ENCODE measurements at regions not wholly inside any gene's neighbourhood (a gene's known extent, or its start where the extent isn't known, plus 50 kb on each side); places are given as distances from the start of the nearest gene placed in this dataset.
"Not testable (repeated sequence)": the region's sequence is repeated elsewhere in the genome, so short reads cannot be mapped to it uniquely, and the experiment has no call there.

DNA sequence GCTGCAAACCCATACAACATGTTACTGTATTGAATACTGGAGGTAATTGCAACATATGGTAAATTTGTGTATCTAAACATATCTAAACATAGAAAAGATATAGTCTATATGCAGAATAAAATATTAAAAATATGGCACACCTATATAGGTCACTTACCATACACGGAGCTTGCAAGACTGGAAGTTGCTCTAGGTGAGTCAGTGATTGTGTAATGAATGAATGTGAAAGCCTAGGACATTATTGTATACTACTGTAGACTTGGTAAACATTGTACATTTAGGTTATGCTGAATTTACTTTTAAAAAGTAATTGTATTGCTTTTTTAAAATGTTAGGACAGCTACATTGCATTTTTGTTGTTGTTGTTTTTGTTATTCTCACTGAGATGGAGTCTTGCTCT is 968.8 kb downstream of the TLE1 start:
- POLR2A ChIA-PET = no interaction called here
- CTCF ChIA-PET = no interaction called here

DNA sequence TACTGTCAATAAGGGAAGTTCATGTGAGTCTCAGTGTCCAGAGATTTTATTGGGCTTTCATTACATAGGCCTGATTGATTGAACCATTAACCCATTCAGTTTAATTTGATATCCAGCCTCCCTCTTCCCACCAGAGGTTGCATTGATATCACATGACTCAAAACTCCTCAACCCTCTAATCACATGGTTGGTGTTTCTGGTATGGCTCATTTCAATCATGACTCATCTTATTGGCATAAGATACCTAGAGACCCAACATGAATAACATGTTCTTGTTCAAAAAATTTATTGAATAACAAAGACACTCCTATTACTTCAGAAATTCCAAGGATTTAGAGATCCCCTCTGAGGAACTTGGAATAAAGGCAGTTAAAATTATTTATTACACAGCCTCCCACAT is 982.2 kb downstream of the TLE1 start:
- ChIA-PET CTCF (no interaction called here), POLR2A (no interaction called here)

DNA sequence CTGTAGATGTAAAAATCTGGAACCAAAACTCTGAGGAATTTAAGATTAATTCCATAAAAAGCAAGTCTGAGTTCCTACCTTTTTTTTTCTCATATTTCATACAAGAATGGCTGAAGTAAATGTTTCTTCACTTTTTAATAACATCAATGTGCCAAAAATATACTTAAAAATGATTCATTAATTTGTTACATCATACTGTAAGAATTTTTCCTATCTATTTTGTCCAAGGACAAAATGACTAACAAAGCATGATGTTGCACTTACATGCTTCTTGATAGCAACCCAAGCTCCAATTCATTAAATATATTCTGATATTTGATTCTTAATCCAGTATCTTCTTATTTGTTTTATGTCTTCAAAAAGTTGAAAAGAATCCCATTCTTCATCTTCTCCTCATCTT is 988.3 kb downstream of the TLE1 start:
- ChIA-PET CTCF (interaction anchor here (0.8 kb wide), 1 partner anchor 312 kb away, joined by 3 read pairs; no protein-coding TSS in a partner anchor), POLR2A (no interaction called here)

DNA sequence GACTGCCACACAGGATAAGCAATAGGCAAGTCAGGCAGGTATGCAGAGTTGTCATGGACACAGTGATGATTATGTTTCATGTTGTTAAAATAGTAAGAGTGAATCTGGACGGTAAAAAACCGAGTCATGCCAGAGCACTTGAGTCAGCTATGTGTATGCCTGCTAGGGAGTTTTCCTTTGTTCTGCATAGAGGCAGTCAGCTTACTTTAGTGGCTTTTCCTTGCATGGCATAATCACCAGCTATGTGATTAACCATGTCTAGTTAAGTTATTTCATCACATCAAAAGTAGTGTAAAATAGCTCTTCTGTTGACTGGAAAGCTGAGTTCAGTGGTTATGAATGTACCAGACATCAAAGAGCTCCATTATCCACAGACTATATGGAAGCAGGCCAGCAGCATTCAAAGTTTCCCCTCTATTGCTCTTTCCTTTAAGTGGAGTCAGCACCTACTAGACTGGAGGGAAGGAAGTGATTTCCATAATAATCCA is 989.8 kb downstream of the TLE1 start:
- POLR2A ChIA-PET = no interaction called here
- CTCF ChIA-PET = no interaction called here

DNA sequence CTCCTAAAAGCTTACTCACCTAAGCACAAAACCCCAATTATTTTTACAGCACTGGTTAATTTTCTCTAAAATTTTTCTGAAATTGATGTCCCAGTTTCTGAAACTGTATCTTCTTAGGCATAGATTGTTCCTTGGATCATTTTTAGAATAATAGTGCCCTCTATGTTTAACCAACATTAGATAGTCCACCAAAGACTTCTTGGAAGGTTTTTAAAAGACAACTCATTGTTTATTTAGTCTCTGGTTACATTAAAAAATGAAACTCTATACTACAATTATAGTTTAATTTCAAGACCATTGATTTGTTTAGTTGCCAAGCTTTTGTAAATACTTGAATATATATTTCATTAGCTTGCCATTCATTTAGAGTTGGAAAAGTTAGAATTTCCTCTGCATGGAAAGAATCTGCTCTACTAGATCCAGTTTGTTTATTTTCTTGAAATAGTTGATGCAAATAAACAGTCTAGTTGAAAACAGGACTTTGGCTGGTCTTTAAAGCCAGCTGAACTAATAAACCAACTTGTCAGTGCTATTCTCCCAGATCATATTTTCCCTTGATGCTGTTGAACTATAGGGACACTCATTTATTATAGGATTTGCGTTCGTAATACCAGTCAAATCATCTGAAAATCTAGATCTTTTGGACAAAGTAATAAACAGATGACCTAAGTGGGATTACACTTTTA is 990.5 kb downstream of the TLE1 start:
- CTCF ChIA-PET = no interaction called here
- POLR2A ChIA-PET = no interaction called here

DNA sequence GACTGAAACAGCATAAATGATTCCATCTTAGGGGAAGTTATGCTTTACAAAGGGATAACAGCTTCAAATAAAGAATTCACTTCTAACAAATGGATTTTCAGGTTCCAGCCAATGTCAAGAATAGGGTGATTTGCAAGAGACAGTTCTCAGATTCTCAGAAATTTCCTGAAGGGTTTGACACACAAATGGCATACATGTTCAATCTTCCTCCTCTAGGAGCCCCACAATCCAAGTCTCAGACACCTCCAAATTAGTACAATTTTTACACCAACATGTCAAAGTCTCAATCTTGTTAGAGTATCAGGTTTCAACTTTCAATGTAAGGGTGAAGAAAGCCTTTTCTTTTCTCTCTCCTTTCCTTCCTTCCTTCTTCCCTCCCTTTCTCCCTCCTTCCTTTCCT is 996.6 kb downstream of the TLE1 start:
- POLR2A ChIA-PET = no interaction called here
- CTCF ChIA-PET = no interaction called here

DNA sequence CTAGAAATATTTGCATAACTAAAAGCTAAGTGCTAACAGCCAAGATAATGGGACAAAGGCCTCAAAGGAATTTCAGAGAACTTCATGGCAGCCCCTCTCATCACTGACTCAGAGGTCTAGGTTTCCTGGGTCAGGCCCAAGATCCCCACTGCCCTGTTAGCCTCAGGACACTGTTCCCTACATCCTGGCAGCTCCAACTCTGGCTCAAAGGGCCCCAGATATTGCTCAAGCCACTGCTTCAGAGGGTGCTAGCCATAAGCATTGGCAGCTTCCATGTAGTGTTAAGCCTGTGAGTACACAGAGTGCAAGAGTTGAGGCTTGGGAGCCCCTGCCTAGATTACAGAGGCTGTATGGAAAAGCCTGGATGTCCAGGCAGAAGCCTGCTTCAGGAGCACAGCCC is 998.1 kb downstream of the TLE1 start:
- CTCF ChIA-PET = no interaction called here
- POLR2A ChIA-PET = no interaction called here

DNA sequence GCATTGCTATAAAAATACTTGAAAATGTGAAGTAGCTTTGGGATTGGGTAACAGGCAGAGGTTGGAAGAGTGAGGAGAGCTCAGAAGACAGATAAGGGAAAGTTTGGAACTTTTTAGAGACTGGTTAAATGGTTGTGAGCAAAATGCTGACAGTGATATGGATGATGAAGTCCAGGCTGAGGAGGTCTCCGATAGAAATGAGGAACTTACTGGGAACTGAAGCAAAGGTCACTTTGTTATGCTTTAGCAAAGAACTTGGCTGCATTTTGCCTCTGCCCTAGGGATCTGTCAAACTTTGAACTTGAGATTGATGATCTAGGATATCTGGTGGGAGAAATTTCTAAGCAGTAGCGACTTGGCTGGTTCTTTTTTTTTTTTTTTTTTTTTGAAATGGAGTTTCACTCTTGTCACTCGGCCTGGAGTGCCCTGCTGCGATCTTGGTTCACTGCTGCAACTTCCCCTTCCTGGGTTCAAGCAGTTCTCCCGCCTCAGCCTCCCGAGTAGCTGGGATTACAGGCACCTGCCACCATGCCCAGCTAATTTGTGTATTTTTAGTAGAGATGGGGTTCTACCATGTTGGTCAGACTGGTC is 998.9 kb downstream of the TLE1 start:
- CTCF ChIA-PET = no interaction called here
- POLR2A ChIA-PET = no interaction called here

DNA sequence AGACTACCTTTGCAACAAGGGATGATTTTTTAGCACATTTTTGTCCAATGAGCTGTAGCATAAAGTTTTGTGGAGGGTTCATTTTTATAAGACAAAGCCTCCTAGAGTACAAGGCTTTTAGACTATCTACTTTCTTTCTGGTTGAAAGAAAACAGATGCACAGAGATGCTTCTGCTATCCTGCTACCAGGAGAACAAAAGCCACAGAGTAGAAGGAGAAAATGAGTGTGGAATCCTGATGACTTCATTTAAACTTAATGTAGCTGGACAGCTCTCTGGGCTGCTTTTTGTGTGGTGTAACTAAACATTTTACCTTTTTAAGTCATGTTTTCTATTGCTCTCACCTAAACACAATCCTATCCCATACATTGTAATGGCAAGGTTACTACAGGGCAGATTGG is 1009.4 kb downstream of the TLE1 start:
- POLR2A ChIA-PET = no interaction called here
- CTCF ChIA-PET = no interaction called here

DNA sequence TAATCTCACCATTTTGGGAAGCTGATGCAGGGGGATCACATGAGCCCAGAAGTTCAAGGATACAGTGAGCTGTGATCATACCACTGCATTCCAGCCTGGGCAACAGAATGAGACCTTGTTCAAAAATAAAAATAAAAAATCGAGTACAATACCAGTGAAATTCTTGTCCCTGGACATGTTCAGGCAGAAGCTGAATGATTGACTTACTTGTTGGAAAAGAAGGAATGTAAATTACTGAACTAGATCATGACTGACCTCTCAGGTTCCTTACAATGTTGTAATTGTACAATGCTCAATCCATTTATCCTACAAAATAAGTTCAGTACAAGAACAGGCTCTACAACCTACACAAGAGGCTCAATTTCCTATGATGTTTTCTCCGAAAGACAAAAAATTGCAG is 1010.4 kb downstream of the TLE1 start:
- ChIA-PET POLR2A (no interaction called here), CTCF (no interaction called here)

DNA sequence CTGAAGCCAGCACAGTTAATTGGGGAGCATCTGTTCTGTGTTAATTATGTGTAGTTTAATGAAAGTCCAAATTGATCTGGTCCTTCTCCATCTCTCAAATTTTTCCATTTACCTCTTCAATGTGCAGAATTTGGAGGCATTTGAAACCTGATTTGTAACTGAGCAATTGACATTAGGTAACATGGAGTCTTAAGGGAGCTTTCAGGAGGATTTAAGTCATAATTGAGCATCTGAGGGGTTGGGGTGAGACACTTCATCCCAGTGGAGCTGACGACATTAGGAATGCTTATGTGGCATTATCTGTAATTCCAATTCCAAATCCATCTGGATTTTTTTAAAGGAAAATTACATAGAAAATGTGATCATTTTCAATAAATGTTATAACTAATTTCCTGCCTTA is 1015.9 kb downstream of the TLE1 start:
- CTCF ChIA-PET = no interaction called here
- POLR2A ChIA-PET = no interaction called here

DNA sequence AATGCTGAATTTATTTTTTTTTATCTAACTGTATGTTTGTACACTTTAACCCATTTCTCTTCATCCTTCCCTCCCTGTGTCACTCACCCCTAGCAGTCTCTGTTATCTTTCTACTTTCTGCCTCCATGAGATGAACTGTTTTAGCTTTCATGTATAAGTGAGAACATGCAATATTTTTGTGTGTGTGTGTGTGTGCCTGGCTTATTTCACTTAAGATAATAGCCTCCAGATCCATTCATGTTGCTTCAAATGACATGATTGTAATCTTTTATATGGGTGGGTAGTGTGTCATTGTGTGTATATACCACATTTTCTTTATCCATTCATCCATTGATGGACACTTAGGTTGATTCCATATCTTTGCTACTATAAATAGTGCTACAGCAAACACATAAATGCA is 1023.9 kb downstream of the TLE1 start:
- POLR2A ChIA-PET = no interaction called here
- CTCF ChIA-PET = no interaction called here

DNA sequence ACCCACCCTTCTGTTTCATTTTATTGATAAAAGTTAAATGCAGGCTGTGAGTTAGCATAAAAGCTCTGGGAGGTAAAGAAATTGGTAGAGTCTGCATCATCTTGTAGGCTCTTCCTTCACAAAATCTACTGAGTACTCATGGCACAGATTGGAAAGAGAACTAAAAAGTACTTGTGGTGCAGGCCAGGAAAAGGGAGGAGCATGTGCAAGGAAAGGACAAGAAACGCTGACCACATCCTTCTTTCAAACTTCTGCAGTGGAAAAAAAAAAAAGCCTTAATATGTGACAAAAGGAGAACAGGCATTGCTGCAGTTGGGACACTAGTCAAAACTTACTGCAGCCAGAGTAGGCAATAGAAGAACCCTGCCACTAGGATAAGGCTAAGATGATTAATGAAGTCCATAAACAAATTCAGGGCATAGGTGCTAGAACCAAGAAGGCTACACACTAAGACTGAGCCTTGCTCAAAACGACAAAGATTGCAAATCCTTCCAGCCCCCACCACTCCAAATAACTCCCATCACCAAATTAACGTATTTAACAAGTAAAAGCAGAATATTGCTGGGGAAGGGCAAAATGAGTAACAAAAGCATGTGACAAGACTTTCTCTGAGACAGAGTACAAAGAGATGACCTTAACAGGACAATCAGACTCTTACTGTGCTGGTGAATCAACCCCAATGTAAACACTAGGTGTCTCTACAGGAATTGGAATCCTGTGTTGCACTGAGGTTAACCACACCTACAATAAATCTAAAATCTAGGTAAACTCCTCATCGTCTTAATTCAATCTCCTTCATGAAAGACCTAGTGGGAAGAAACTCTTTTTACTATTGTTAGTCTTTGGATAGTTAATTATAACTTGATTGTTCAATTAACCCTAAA is 1024.8 kb downstream of the TLE1 start:
- CTCF ChIA-PET = no interaction called here
- POLR2A ChIA-PET = no interaction called here

DNA sequence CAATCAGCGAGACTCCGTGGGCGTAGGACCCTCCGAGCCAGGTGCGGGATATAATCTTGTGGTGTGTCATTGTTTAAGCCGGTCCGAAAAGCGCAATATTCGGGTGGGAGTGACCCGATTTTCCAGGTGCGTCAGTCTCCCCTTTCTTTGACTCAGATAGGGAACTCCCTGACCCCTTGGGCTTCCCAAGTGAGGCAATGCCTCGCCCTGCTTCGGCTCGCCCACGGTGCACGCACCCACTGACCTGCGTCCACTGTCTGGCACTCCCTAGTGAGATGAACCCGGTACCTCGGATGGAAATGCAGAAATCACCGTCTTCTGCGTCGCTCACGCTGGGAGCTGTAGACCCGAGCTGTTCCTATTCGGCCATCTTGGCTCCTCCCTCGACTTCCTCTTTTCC is 1029.6 kb downstream of the TLE1 start:
- CTCF ChIA-PET, POLR2A ChIA-PET: not testable (repeated sequence)

DNA sequence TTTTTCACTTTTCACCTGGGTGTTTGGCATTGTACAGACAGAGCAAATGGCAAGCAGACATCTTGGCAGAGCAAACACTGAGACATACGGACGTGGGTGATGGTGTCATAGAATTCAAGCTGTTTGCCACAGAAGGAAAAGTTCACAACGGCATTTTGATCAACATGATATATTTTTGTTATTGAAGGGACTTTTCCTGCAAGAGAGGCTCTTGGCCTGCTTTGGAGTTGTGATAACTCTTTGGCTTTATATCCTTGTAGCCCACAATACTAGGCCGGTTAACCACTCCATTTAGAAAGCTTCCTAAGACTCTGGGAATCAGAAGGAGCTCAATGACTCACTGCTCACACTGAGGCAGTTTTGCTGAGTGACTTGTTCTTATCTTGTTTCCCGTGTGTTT is 1038.3 kb downstream of the TLE1 start:
- POLR2A ChIA-PET = no interaction called here
- CTCF ChIA-PET = no interaction called here

DNA sequence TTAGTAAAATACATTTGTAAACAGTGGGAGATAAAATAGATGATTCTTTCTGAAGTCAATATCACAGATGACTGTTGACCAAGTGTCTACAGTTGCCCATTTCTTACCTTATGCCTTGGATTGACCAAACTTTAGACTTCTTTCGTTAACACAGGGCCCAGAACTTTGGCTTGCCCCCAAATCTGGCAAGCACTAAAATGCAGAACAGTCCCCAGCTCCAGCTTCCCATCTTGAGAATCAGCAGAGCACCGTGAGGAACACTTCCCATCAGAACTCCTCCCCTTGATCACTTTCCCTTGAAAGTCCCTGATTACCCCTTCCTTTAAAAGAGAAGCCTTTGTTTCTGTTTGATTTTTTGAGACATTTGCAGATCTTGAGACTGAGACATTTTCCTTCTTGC is 1039.9 kb downstream of the TLE1 start:
- ChIA-PET CTCF (no interaction called here), POLR2A (no interaction called here)

DNA sequence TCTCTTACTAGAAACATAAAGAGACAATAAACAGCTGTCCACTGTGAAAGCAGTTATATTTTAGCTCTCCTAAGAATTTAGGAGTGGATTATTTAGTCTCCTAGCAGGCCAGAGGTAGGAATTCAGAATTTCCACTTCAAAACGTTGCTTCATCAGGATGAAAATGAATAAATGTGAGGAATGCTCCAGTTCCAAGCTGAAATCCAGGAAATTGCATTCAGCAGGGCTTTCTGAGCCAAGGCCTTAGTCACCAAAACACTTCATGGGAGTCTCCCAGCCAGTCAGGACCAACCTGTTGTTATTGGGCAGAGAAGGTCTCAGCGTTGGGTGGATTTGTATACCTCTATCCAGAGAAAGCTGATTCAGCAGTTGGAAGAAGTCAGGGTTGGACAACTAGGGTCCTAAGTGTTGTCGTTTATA is 1040.3 kb downstream of the TLE1 start:
- ChIA-PET CTCF (no interaction called here), POLR2A (no interaction called here)

DNA sequence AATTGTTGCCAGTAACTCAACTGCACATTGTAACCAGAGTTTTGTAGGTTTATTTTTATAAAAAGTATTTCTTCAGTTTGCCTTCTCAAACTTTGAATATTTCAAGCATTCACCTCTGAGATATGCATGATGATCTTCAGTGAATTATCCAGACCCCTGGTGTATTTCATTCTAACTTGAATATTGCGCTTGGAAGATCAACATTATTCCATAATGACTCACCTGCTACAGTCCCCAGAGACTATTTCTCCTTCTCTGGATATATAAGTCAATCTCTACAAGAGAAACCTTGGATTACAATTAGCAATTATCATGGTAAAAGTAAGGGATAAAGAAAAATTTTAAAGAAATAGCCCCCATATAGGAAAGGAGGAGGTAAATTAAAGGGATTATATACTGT is 1041.0 kb downstream of the TLE1 start:
- POLR2A ChIA-PET = no interaction called here
- CTCF ChIA-PET = no interaction called here

DNA sequence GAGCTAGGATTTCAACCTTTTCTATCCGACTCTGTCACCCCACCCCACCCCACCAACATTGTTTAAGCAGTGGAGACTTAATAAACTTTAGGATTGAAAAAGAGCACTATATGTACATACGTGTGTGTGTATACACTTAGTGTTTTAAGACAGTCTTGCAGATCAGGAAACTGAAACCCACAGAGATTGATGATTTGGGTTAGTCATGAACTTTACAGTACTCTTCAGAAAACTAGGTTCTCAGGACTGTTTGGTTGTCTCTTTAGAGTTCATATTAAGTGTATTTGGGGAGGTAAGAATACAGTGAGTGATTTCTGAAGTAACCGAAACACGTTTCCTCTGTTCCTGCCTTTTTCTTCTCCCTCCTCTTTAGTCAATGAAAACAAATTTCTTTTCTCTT is 1043.1 kb downstream of the TLE1 start:
- POLR2A ChIA-PET = no interaction called here
- CTCF ChIA-PET = no interaction called here

DNA sequence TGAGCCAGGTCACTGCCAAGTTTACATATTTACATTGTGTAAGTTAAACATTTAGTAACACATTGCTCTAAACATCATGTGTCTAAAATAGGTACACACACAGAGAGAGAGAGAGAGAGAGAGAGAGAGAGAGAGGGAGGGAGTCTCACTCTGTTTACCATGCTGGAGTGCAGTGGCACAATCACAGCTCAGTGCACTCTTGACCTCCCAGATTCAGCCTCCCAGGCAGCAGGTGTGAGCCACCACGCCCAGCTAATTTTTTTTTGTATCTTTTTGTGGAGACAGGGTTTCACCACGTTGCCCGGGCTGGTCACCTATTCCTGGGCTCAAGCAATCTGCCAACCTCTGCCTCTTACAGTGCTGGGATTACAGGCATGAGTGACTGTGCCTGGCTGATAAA is 1045.3 kb downstream of the TLE1 start:
- ChIA-PET CTCF (no interaction called here), POLR2A (no interaction called here)

DNA sequence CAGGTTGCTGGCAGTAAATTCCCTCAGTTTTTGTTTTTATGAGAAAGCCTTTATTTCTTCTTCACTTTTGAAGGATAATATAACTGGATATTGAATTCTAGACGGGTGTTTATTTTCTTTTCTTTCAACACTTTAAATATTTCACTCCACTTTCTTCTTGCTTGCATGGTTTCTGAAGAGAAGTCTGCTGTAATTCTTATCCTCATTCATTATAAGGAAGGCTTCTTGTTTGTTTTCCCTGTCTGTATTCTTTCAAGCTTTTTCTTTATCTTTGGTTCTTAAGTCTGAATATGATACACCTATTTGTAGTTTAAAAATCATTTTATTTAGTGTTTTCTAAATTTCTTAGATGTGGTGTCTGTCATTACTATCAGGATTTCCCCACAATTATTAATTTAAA is 1054.3 kb downstream of the TLE1 start:
- ChIA-PET POLR2A (no interaction called here), CTCF (no interaction called here)

DNA sequence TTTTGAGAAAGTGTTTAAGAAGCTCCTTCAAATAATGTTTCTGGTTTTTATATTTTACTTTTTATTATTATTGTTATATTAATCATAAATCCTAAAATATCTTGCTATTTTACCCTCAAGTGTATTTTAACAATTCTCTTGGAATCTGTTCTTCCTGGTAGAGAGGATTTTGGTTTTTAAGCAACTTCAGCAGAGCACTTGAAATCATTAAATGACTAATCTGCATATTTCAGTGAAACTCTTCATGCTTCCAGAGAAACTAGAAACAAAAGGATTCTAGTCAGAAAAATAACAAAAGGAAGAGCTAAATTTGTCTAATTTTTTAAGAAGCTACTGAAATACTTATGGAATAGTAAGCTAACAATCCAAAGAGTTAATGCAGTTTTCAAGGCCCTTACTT is 1057.3 kb downstream of the TLE1 start:
- POLR2A ChIA-PET = no interaction called here
- CTCF ChIA-PET = no interaction called here
